H1 (cell line): ENCODE measurements at regions not wholly inside any gene's neighbourhood (a gene's known extent, or its start where the extent isn't known, plus 50 kb on each side); places are given as distances from the start of the nearest gene placed in this dataset.

Experiments used
- CTCF ChIA-PET: fragments of 300-600 bp; sonication (Branson Sonifier 250); formaldehyde crosslinking; loops from one replicate; lab custom pipeline; 2021; ENCODE audit not compliant: partially characterized antibody; lab: Charles Lee
- POLR2A ChIA-PET: fragments of 300-600 bp; sonication (Branson Sonifier 250); formaldehyde crosslinking; loops from one replicate; lab custom pipeline; 2021; ENCODE audit warnings: inconsistent platforms; ENCODE audit not compliant: partially characterized antibody; lab: Charles Lee
- DNase-seq, 2 experiments: peaks; one replicate each; pipeline versions ENCODE4 v3.0.0 to v3.0.0-alpha.2; 2010 to 2022; ENCODE audit warnings: low spot score in 2 of 2, low read depth in 1 of 2, mixed read lengths in 1 of 2
- FAIRE-seq: peaks from 2 replicates; lab custom pipeline; 2011; peaks lifted over from hg19 to GRCh38; lab: Jason Lieb, UNC
- H2AFZ ChIP-seq: 2 replicates; pipeline ENCODE4 v1.8.1; 2012; ENCODE audit warnings: low read length, inconsistent platforms
- H2AK5ac ChIP-seq: 2 replicates; pipeline ENCODE4 v1.6.1; 2013; ENCODE audit warnings: low read depth, low read length
- H2BK120ac ChIP-seq: replicated peaks from 2 replicates; pipeline ENCODE3; 2013; ENCODE audit warnings: low read depth, low read length, inconsistent platforms
- H2BK12ac ChIP-seq: 2 replicates; pipeline ENCODE4 v1.6.1; 2013; ENCODE audit warnings: low read depth, low read length
- H2BK15ac ChIP-seq: 2 replicates; pipeline ENCODE4 v1.6.1; 2013; ENCODE audit warnings: low read length
- H2BK20ac ChIP-seq: 2 replicates; pipeline ENCODE4 v1.6.1; 2013; ENCODE audit warnings: low read length
- H2BK5ac ChIP-seq: 2 replicates; pipeline ENCODE4 v1.6.1; 2013; ENCODE audit warnings: low read depth, low read length
- H3K14ac ChIP-seq: 2 replicates; pipeline ENCODE4 v1.6.1; 2013; ENCODE audit warnings: inconsistent platforms; ENCODE audit not compliant: insufficient read length
- H3K18ac ChIP-seq: 2 replicates; pipeline ENCODE4 v1.6.1; 2013; ENCODE audit warnings: low read length; ENCODE audit errors: extremely low read depth
- H3K23ac ChIP-seq: 2 replicates; pipeline ENCODE4 v1.6.1; 2013; ENCODE audit warnings: inconsistent platforms; ENCODE audit not compliant: insufficient read length
- H3K23me2 ChIP-seq: 2 replicates; pipeline ENCODE4 v1.6.1; 2013; ENCODE audit warnings: low read depth, low read length
- H3K27ac ChIP-seq: 2 replicates; pipeline ENCODE4 v1.6.1; 2011; ENCODE audit warnings: low read depth, low read length, inconsistent platforms
- H3K27me3 ChIP-seq, 4 experiments: replicated peaks in 1 of 4; 1 replicate in 1 of 4; 2 replicates in 3 of 4; pipeline versions ENCODE4 v1.6.1 to v1.8.1; 2011 to 2013; ENCODE audit warnings: low read length in 3 of 4, mild to moderate bottlenecking in 3 of 4, inconsistent platforms in 2 of 4, mixed read lengths in 2 of 4, moderate library complexity in 1 of 4; ENCODE audit not compliant: control insufficient read depth in 3 of 4, insufficient read depth in 3 of 4; ENCODE audit errors: extremely low read depth in 1 of 4
- H3K36me3 ChIP-seq, 4 experiments: 2 replicates each; pipeline versions ENCODE4 v1.6.1 to v1.8.1; 2011 to 2013; ENCODE audit warnings: mild to moderate bottlenecking in 4 of 4, low read length in 3 of 4, moderate library complexity in 2 of 4, control low read depth in 1 of 4, inconsistent platforms in 1 of 4; ENCODE audit not compliant: insufficient read depth in 4 of 4, control insufficient read depth in 2 of 4
- H3K4ac ChIP-seq: replicated peaks from 2 replicates; pipeline ENCODE3; 2013; ENCODE audit warnings: low read length, low read depth, mixed read lengths, inconsistent platforms; ENCODE audit not compliant: insufficient read length
- H3K4me1 ChIP-seq, 4 experiments: replicated peaks in 1 of 4; 1 replicate in 1 of 4; 2 replicates in 3 of 4; pipeline versions ENCODE4 v1.6.1 to v1.8.1; 2011 to 2013; ENCODE audit warnings: low read length in 3 of 4, inconsistent platforms in 2 of 4, mixed read lengths in 1 of 4; ENCODE audit not compliant: insufficient read depth in 4 of 4, control insufficient read depth in 3 of 4
- H3K4me2 ChIP-seq, 2 experiments: 2 replicates each; pipeline versions ENCODE4 v1.6.1 to v1.8.1; 2011 to 2013; ENCODE audit warnings: low read depth in 2 of 2, low read length in 2 of 2, control low read depth in 1 of 2, inconsistent platforms in 1 of 2, mild to moderate bottlenecking in 1 of 2; ENCODE audit not compliant: insufficient read depth in 1 of 2
- H3K4me3 ChIP-seq, 4 experiments: fragments of 200-600, 300-600 bp in 1 of 4; sonication (generic), shearing (Covaris generic), sonication (Bioruptor Twin) in 1 of 4; 2 replicates each; pipeline versions ENCODE4 v1.5.1 to v1.8.1; 2011 to 2016; ENCODE audit warnings: low read length in 4 of 4, low read depth in 3 of 4, control low read depth in 2 of 4, inconsistent platforms in 2 of 4, mild to moderate bottlenecking in 2 of 4, mixed read lengths in 1 of 4, moderate library complexity in 1 of 4; ENCODE audit not compliant: insufficient read depth in 2 of 4; ENCODE audit errors: extremely low read depth in 1 of 4
- H3K56ac ChIP-seq: replicated peaks from 2 replicates; pipeline ENCODE3; 2013; ENCODE audit warnings: low read depth, mild to moderate bottlenecking, mixed read lengths, low read length, inconsistent platforms; ENCODE audit not compliant: insufficient read length
- H3K79me1 ChIP-seq: 2 replicates; pipeline ENCODE4 v1.6.1; 2013; ENCODE audit warnings: low read depth, low read length, control low read depth
- H3K79me2 ChIP-seq, 2 experiments: 2 replicates each; pipeline versions ENCODE4 v1.6.1 to v1.8.1; 2012 to 2013; ENCODE audit warnings: low read length in 2 of 2, mild to moderate bottlenecking in 2 of 2, inconsistent platforms in 1 of 2; ENCODE audit not compliant: insufficient read depth in 2 of 2, control insufficient read depth in 1 of 2
- H3K9ac ChIP-seq, 4 experiments: replicated peaks in 1 of 4; 1 replicate in 1 of 4; 2 replicates in 3 of 4; pipeline versions ENCODE4 v1.6.1 to v1.8.1; 2011 to 2013; ENCODE audit warnings: low read depth in 3 of 4, low read length in 3 of 4, control low read depth in 2 of 4, mild to moderate bottlenecking in 2 of 4, moderate library complexity in 2 of 4, inconsistent platforms in 1 of 4; ENCODE audit errors: extremely low read depth in 1 of 4
- H3K9me3 ChIP-seq, 2 experiments: 2 replicates each; pipeline versions ENCODE4 v1.6.1 to v1.8.1; 2012 to 2013; ENCODE audit warnings: mild to moderate bottlenecking in 2 of 2, moderate library complexity in 2 of 2, control low read depth in 1 of 2, inconsistent platforms in 1 of 2, low read depth in 1 of 2, low read length in 1 of 2, mixed read lengths in 1 of 2; ENCODE audit not compliant: insufficient read depth in 2 of 2
- H4K20me1 ChIP-seq, 2 experiments: replicated peaks in 1 of 2; 2 replicates each; pipeline versions ENCODE3 to v1.8.1; 2011 to 2013; ENCODE audit warnings: inconsistent platforms in 2 of 2, low read length in 2 of 2, mild to moderate bottlenecking in 1 of 2; ENCODE audit not compliant: insufficient read depth in 2 of 2, control insufficient read depth in 1 of 2
- H4K5ac ChIP-seq: 2 replicates; pipeline ENCODE4 v1.6.1; 2013; ENCODE audit warnings: low read length, low read depth, mixed read lengths, inconsistent platforms; ENCODE audit not compliant: insufficient read length
- H4K8ac ChIP-seq: 2 replicates; pipeline ENCODE4 v1.8.0; 2013; ENCODE audit warnings: mild to moderate bottlenecking, moderate library complexity, low read length, inconsistent platforms; ENCODE audit not compliant: insufficient read depth; ENCODE audit errors: extremely low read depth
- H4K91ac ChIP-seq: replicated peaks from 2 replicates; pipeline ENCODE3; 2013; ENCODE audit warnings: low read length, mixed read lengths, inconsistent platforms; ENCODE audit not compliant: insufficient read length
- ATF3 ChIP-seq: IDR thresholded peaks from 2 replicates; pipeline ENCODE4 v1.6.1; 2011; ENCODE audit warnings: low read depth, mild to moderate bottlenecking, low read length; ENCODE audit not compliant: insufficient read depth
- CREB1 ChIP-seq: IDR thresholded peaks from 2 replicates; pipeline ENCODE4 v1.6.1; 2012; ENCODE audit warnings: inconsistent platforms
- CTCF ChIP-seq, 3 experiments: IDR thresholded peaks; 1 replicate in 2 of 3; 2 replicates in 1 of 3; pipeline versions ENCODE4 v1.5.1 to v1.6.1; 2011; ENCODE audit warnings: low read length in 3 of 3, mild to moderate bottlenecking in 3 of 3, inconsistent platforms in 2 of 3, low read depth in 1 of 3, moderate library complexity in 1 of 3; ENCODE audit not compliant: insufficient read depth in 1 of 3; ENCODE audit errors: control extremely low read depth in 1 of 3
- EGR1 ChIP-seq: IDR thresholded peaks from 2 replicates; pipeline ENCODE4 v1.6.1; 2011; ENCODE audit warnings: low read depth, low read length, borderline replicate concordance
- HDAC2 ChIP-seq, 2 experiments: fragments of 300-600 bp in 1 of 2; sonication (generic) in 1 of 2; IDR thresholded peaks; 2 replicates each; pipeline ENCODE4 v1.6.1; 2011 to 2012; ENCODE audit warnings: low read depth in 2 of 2, low read length in 2 of 2, mild to moderate bottlenecking in 2 of 2, moderate library complexity in 2 of 2, borderline replicate concordance in 1 of 2, inconsistent platforms in 1 of 2
- JUN ChIP-seq: IDR thresholded peaks from 2 replicates; pipeline ENCODE4 v1.6.1; 2011; ENCODE audit warnings: low read depth, mild to moderate bottlenecking, improper control_type of control experiment, low read length
- KDM5A ChIP-seq: fragments of 200-600 bp; IDR thresholded peaks from 2 replicates; pipeline ENCODE4 v1.7.1; 2012; ENCODE audit warnings: mild to moderate bottlenecking, low read length, inconsistent platforms, mixed read lengths
- POU5F1 ChIP-seq: IDR thresholded peaks from 2 replicates; pipeline ENCODE4 v1.6.1; 2011; ENCODE audit warnings: low read depth, mild to moderate bottlenecking, low read length, moderate library complexity
- SAP30 ChIP-seq: fragments of 300-600 bp; sonication (generic); IDR thresholded peaks from 2 replicates; pipeline ENCODE4 v1.7.1; 2012; ENCODE audit warnings: low read length, moderate library complexity, mild to moderate bottlenecking, inconsistent platforms; ENCODE audit not compliant: insufficient read depth, insufficient replicate concordance
- USF2 ChIP-seq: IDR thresholded peaks from 2 replicates; pipeline ENCODE4 v1.6.1; 2011; ENCODE audit warnings: low read length, improper control_type of control experiment
- WGBS, 2 experiments: shearing (Covaris generic) in 1 of 2; methylation state at CpG; one replicate each; pipeline versions ENCODE4 v1.1.6 to v1.1.7; 2013 to 2015; ENCODE audit warnings: low lambda C conversion rate in 2 of 2, mixed read lengths in 2 of 2, inconsistent platforms in 1 of 2, low coverage in 1 of 2, missing lambda C conversion rate in 1 of 2; ENCODE audit not compliant: insufficient replicate concordance in 2 of 2, insufficient coverage in 1 of 2, insufficient read length in 1 of 2; ENCODE audit errors: extremely low coverage in 1 of 2, missing lambda C conversion rate in 1 of 2; 5-methylcytosine and 5-hydroxymethylcytosine counted together

GRCh38 chr12:24198070-24198469 lies 248.6 kb upstream of the SOX5 start:
- Histone ChIP-seq H2AK5ac (no peak overlapping the region), H3K79me1 (no peaks in the 10 kb centered on the region), H2BK15ac (no peak overlapping the region), H3K4me3 (no peak overlapping the region), H3K27ac (no peak overlapping the region), H3K4me2 (peak overlapping the region in 1 of 2 experiments; percentile 57; a peak in 1 of 4 replicates), H3K27me3 (no peaks in the 10 kb centered on the region), H2BK120ac (no peak overlapping the region), H3K79me2 (no peaks in the 10 kb centered on the region), H3K4me1 (peaks cover 0 to 4% (median 3%) of the 10 kb centered on the region in 4 experiments; a peak in 5 of 7 replicates), H2BK20ac (no peak overlapping the region), H3K14ac (no peak overlapping the region), H4K20me1 (no peaks in the 10 kb centered on the region), H3K23ac (no peak overlapping the region), H3K9me3 (peaks cover 0 to under 1% of the 10 kb centered on the region in 2 experiments; a peak in 1 of 4 replicates), H2AFZ (no peak overlapping the region), H2BK12ac (no peak overlapping the region), H3K36me3 (no peaks in the 10 kb centered on the region), H3K18ac (no peak overlapping the region), H4K8ac (no peak overlapping the region), H3K23me2 (no peaks in the 10 kb centered on the region), H4K91ac (no peak overlapping the region), H4K5ac (no peak overlapping the region), H3K9ac (no peak overlapping the region), H3K56ac (no peak overlapping the region), H2BK5ac (no peak overlapping the region), H3K4ac (no peak overlapping the region)
- ChIA-PET POLR2A (no interaction called here), CTCF (no interaction called here)
- DNase-seq (no peak), FAIRE-seq (no peak)
- WGBS, 2 experiments = 89% methylated on average over 3 of the region's 3 CpGs; no CpG with 5 or more reads in 1 of the 2 experiments
- no peak for TF ChIP-seq SAP30
- no peak for TF ChIP-seq USF2
- TF ChIP-seq EGR1 = no peak
- no peak for TF ChIP-seq HDAC2 (IDR thresholded peaks at IDR 0.05; ENCODE audit: borderline replicate concordance in 1 of 2, low read depth in 2 of 2, low read length in 2 of 2)
- TF ChIP-seq JUN = no peak
- no peak for TF ChIP-seq CREB1
- TF ChIP-seq KDM5A = no peak
- no peak for TF ChIP-seq ATF3
- TF ChIP-seq POU5F1 = no peak
- no peak for TF ChIP-seq CTCF (IDR thresholded peaks at IDR 0.05; ENCODE audit: control extremely low read depth in 1 of 3, insufficient read depth in 1 of 3, low read depth in 1 of 3, low read length in 3 of 3)
